C4-2B (cell line): ENCODE measurements at regions not wholly inside any gene's neighbourhood (a gene's known extent, or its start where the extent isn't known, plus 50 kb on each side); places are given as distances from the start of the nearest gene placed in this dataset.

Source experiments
- H3K27ac ChIP-seq: fragments of 450-650 bp; 2 replicates; pipeline ENCODE4 v1.5.1; 2017
- ZFX ChIP-seq: fragments of 450-650 bp; IDR thresholded peaks from 2 replicates; pipeline ENCODE4 v1.6.1; 2017
- TF ChIP-seq, protein P1 (sequence below): fragments of 450-650 bp; conservative IDR thresholded peaks from 2 replicates; pipeline ENCODE4 v1.5.1; 2017; ENCODE audit warnings: mild to moderate bottlenecking

DNA sequence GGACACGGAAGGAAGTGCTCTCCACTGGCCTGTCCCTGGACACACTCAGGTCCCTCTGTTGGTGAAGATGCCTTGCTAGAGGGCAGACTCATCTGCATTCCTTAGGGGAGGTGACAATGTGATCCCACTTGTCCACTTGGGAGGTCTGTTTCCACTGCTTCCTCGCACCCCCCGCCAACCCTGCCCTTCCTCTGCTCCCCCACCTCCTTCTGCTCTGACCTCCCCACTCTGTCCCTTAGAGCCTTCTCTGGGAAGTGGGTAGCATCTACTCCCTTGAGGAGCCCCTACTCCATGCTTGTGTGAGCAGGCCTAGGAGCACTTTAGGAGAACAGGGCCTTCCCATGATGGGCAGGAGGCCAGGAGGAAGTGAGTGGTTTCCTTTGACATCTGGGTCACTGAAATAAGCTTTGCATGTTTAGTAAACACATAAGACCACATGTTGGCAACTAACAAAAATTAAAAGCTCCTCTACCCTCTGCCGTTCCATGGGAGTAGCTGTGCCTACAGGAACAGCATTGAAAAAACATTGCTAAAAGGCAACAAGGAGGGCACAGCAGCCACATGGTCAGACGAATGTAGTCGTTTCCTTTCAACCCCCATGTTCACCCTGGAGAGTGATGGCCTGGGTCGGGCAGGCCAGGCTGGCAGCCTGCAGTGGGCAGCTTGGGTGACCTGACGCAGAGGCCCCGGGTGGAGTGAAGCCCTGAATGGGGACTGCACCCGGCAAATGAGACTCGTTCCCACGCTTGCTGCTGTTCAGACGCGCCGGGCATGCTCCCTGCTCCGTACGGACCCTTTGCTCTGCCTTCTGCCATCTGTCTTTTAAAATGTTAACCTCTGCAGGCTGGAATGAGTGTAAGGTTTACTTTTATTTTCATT is 634.0 kb downstream of the IRX1 start:
- H3K27ac ChIP-seq = no peak overlapping the region
- TF ChIP-seq ZFX = no peak
- TF ChIP-seq, protein P1, sequence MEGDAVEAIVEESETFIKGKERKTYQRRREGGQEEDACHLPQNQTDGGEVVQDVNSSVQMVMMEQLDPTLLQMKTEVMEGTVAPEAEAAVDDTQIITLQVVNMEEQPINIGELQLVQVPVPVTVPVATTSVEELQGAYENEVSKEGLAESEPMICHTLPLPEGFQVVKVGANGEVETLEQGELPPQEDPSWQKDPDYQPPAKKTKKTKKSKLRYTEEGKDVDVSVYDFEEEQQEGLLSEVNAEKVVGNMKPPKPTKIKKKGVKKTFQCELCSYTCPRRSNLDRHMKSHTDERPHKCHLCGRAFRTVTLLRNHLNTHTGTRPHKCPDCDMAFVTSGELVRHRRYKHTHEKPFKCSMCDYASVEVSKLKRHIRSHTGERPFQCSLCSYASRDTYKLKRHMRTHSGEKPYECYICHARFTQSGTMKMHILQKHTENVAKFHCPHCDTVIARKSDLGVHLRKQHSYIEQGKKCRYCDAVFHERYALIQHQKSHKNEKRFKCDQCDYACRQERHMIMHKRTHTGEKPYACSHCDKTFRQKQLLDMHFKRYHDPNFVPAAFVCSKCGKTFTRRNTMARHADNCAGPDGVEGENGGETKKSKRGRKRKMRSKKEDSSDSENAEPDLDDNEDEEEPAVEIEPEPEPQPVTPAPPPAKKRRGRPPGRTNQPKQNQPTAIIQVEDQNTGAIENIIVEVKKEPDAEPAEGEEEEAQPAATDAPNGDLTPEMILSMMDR = no peak

DNA sequence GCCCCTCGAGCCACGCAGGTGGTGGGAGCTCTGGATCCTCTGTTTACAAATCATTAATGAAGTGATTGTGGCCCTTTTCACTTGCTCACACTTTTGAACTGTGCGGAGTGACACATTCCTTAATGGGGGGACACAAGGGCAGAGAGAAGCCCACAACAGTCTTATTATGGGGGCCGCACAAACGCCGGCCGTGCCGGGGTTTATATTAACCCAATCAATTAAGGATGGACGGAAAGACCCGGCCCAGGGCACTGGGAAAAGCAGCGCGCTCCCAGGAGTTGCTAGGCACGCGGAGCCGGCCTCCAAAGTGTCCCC is 634.8 kb downstream of the IRX1 start:
- H3K27ac ChIP-seq = no peak overlapping the region
- no peak for TF ChIP-seq ZFX
- TF ChIP-seq, protein P1 = no peak

DNA sequence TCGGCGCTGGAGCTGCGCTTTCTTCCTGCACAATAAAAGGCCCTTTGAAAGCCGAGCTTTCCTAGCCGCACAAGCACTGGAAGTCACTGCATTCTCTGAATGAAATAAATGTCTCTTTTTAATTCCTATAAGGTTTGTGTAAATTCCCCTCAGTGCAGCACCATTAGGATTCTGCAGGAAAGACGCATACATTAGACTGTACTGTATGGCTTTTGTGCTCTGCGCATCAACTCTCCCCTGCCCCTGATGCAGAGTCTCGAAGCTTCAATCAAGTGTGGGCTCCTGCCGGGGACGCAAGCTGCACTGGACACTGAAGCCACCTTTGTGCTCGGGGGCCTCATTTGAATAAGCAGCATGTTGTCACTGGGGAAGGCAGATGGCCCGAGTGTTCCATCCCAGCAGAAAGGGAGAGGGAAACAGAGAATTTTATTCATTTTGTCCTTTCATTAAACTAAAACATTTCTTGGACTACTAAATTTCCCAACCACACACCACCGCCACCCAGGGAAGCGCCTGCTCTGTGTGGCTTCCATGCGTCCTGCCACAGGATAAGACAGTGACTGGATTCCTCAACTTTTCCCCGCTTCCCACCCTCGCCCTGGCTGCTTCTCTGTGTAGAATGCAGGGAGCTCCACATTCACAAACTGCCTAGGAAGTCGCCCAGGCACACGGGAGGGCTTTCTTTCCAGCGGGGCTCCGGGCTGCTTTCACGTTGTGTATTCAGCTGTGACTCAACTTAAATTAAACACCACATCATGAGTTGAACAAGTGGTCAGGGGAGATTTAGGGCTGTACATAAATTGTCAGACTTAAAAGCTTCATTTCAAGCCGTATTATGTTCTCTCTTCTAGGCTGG is 635.4 kb downstream of the IRX1 start:
- TF ChIP-seq, protein P1 = no peak
- no peak for TF ChIP-seq ZFX
- no peak overlapping the region for H3K27ac ChIP-seq

DNA sequence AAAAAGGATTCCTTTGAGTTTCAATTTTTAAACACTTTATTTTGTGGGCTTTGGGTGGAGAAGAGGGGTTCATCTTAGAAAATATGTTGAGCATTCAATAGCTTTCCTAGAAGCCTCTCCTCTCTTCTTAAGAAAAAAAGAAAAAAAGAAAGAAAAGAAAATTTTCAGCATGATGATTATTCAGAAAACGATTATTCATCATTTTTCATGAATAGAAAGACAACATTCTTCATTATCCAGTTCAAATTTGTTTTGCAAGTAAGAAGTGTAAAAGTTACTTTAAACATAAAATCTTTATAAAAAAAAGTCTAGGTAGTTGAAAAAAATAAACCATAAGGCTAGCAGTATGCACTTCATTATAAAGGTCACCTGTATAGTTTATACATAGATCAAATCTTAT is 636.5 kb downstream of the IRX1 start:
- no peak overlapping the region for H3K27ac ChIP-seq
- TF ChIP-seq, protein P1 = no peak
- no peak for TF ChIP-seq ZFX

DNA sequence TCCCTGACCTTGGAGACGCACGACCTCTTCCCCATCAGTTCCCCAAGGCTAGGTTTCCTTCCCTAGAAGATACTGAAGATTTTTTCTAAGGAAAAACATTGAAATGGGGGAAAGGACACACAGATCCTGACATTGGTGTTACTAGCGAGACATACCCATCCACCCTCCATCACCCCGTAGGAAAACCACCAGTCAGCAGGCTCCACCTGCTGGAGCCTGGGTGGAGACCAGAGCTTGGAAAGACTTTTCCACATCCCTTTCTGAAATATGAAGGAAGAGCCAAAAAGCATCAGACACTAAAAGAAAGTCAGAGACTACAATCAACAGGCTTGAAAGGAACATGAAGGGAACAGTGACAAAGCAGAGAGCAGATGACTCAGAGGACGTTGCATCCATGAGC is 638.0 kb downstream of the IRX1 start:
- TF ChIP-seq, protein P1 = peak; percentile 11; the same call in 1 of the 2 replicates
- no peak for TF ChIP-seq ZFX
- H3K27ac ChIP-seq = no peak overlapping the region

DNA sequence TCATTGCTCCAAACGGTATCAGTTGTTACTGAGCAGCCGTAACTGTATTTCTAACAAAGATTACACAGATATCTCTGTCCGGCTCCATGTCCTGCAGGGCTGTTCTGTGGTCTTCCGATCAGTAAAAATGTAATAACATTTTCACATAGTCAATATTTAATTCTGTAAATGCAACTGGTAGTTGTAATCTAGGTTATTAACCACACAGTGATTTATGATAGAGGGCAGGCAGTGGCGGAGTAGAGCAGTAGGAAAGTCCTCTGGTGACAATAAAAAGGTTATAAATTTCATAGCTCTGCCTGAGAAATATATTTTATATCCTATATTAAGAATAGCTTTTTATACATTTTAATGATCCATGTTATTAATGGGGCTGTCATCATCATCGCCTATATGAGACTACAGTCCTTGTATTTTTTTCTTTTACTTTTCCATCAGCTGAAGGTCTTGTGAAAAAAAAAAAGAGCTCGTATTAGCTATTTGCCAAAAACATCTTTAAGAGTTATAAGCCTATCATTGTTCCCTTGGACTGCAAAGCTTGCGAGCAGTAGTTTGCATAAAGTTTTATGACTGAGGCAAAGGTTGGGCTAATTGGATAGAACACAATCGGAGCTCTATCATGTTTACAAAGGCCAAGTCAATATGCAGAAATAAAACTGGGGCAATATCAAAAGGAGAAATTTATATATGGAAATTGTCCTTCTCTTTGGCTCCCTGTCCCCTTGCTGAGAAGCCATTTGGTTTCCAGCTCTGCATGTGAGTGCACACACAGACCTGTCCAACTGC is 648.0 kb downstream of the IRX1 start:
- H3K27ac ChIP-seq = no peak overlapping the region
- TF ChIP-seq, protein P1 = no peak
- no peak for TF ChIP-seq ZFX
